Osteoblast (primary cell): ENCODE measurements at regions not wholly inside any gene's neighbourhood (a gene's known extent, or its start where the extent isn't known, plus 50 kb on each side); places are given as distances from the start of the nearest gene placed in this dataset.

Experiments
- DNase-seq: peaks from one replicate; pipeline ENCODE4 v3.0.0; 2011; ENCODE audit warnings: low spot score, mixed read lengths; ENCODE audit not compliant: insufficient read length; ENCODE audit errors: missing footprints
- H2AFZ ChIP-seq: 2 replicates; pipeline ENCODE4 v1.6.0; 2011; ENCODE audit warnings: mild to moderate bottlenecking, low read length
- H3K27ac ChIP-seq: 2 replicates; pipeline ENCODE4 v1.5.1; 2011; ENCODE audit warnings: mild to moderate bottlenecking, low read depth, low read length, moderate library complexity
- H3K27me3 ChIP-seq: 2 replicates; pipeline ENCODE4 v1.6.0; 2012; ENCODE audit warnings: mild to moderate bottlenecking, control low read depth, inconsistent platforms, low read length, moderate library complexity; ENCODE audit not compliant: insufficient read depth
- H3K36me3 ChIP-seq: 2 replicates; pipeline ENCODE4 v1.5.1; 2011; ENCODE audit warnings: mild to moderate bottlenecking, low read length, control low read depth, moderate library complexity; ENCODE audit not compliant: insufficient read depth
- H3K4me1 ChIP-seq: 2 replicates; pipeline ENCODE4 v1.5.1; 2011; ENCODE audit warnings: mild to moderate bottlenecking, low read length, control low read depth, moderate library complexity; ENCODE audit not compliant: insufficient read depth
- H3K4me2 ChIP-seq: 2 replicates; pipeline ENCODE4 v1.6.0; 2011; ENCODE audit warnings: mild to moderate bottlenecking, low read length; ENCODE audit not compliant: insufficient read depth
- H3K4me3 ChIP-seq: fragments of 200-600 bp; sonication (generic); 3 replicates; pipeline ENCODE4 v1.5.1; 2012; ENCODE audit warnings: mild to moderate bottlenecking, low read length, inconsistent platforms; ENCODE audit not compliant: insufficient read depth
- H3K79me2 ChIP-seq: 2 replicates; pipeline ENCODE4 v1.6.0; 2012; ENCODE audit warnings: mild to moderate bottlenecking, low read length, control low read depth, inconsistent platforms; ENCODE audit not compliant: insufficient read depth
- H3K9me3 ChIP-seq: 2 replicates; pipeline ENCODE4 v1.5.1; 2011; ENCODE audit warnings: low read depth, low read length, control low read depth
- H4K20me1 ChIP-seq: 2 replicates; pipeline ENCODE4 v1.6.0; 2012; ENCODE audit warnings: mild to moderate bottlenecking, low read length, control low read depth; ENCODE audit not compliant: insufficient read depth
- CTCF ChIP-seq: IDR thresholded peaks from 2 replicates; pipeline ENCODE4 v1.5.1; 2011; ENCODE audit warnings: mild to moderate bottlenecking, low read depth, low read length, moderate library complexity; ENCODE audit errors: extremely low read depth

- no peak overlapping the region for H3K4me3 ChIP-seq
- H4K20me1 ChIP-seq, result no peaks in the 10 kb centered on the region
- no peak for DNase-seq
- H3K36me3 ChIP-seq, result no peaks in the 10 kb centered on the region
- no peak overlapping the region for H3K4me2 ChIP-seq
- H3K4me1 ChIP-seq, result no peaks in the 10 kb centered on the region
- no peaks in the 10 kb centered on the region for H3K27me3 ChIP-seq
- TF ChIP-seq CTCF, result no peak
- H2AFZ ChIP-seq, result no peak overlapping the region
- H3K27ac ChIP-seq, result no peak overlapping the region
- no peaks in the 10 kb centered on the region for H3K9me3 ChIP-seq
- H3K79me2 ChIP-seq, result no peaks in the 10 kb centered on the region
These were observed 316.8 kb downstream of the SNAPC1 start for GRCh38 chr14:62079038-62079437.

- Histone ChIP-seq H3K4me3 (no peak overlapping the region), H3K27ac (no peak overlapping the region), H2AFZ (no peak overlapping the region), H4K20me1 (no peaks in the 10 kb centered on the region), H3K9me3 (no peaks in the 10 kb centered on the region), H3K36me3 (no peaks in the 10 kb centered on the region), H3K4me2 (no peak overlapping the region), H3K4me1 (no peaks in the 10 kb centered on the region), H3K27me3 (no peaks in the 10 kb centered on the region), H3K79me2 (no peaks in the 10 kb centered on the region)
- TF ChIP-seq CTCF, result no peak
- DNase-seq, result no peak
These were observed 318.9 kb downstream of the SNAPC1 start for GRCh38 chr14:62081012-62081612.

- TF ChIP-seq CTCF, result no peak
- Histone ChIP-seq H2AFZ (no peak overlapping the region), H3K79me2 (no peaks in the 10 kb centered on the region), H3K27ac (no peak overlapping the region), H3K4me1 (no peaks in the 10 kb centered on the region), H3K4me2 (no peak overlapping the region), H3K36me3 (no peaks in the 10 kb centered on the region), H3K4me3 (no peak overlapping the region), H3K9me3 (no peaks in the 10 kb centered on the region), H4K20me1 (no peaks in the 10 kb centered on the region), H3K27me3 (no peaks in the 10 kb centered on the region)
- DNase-seq, result no peak
These were observed 319.7 kb downstream of the SNAPC1 start for GRCh38 chr14:62081951-62082350.

- Histone ChIP-seq H3K9me3 (no peaks in the 10 kb centered on the region), H3K27me3 (no peaks in the 10 kb centered on the region), H3K79me2 (no peaks in the 10 kb centered on the region), H3K4me2 (no peak overlapping the region), H3K27ac (no peak overlapping the region), H2AFZ (no peak overlapping the region), H4K20me1 (no peaks in the 10 kb centered on the region), H3K36me3 (no peaks in the 10 kb centered on the region), H3K4me3 (no peak overlapping the region), H3K4me1 (no peaks in the 10 kb centered on the region)
- TF ChIP-seq CTCF, result no peak
- DNase-seq, result no peak
These were observed 320.6 kb downstream of the SNAPC1 start for GRCh38 chr14:62082779-62083178.
